Peyer's patch (tissue), 4 donors: ENCODE measurements at regions not wholly inside any gene's neighbourhood (a gene's known extent, or its start where the extent isn't known, plus 50 kb on each side); places are given as distances from the start of the nearest gene placed in this dataset.

Source experiments
- DNase-seq, 3 donors: peaks; one replicate each; pipeline ENCODE4 v3.0.0-alpha.2; 2017 to 2019
- H3K27ac ChIP-seq, 4 donors: fragments of 200-600 bp; sonication (generic); one replicate each; pipeline ENCODE4 v1.5.1; 2016 to 2019
- H3K27me3 ChIP-seq, 2 donors: fragments of 200-600 bp; sonication (generic); one replicate each; pipeline ENCODE4 v1.5.1; 2019
- H3K36me3 ChIP-seq, 3 donors: fragments of 200-600 bp; sonication (generic); one replicate each; pipeline ENCODE4 v1.5.1; 2016 to 2019
- H3K4me1 ChIP-seq, 4 donors: fragments of 200-600 bp; sonication (generic); one replicate each; pipeline ENCODE4 v1.5.1; 2016 to 2019
- H3K4me3 ChIP-seq, 4 donors: fragments of 200-600 bp; sonication (generic); 1 replicate in 3 of 4; 2 replicates in 1 of 4; pipeline ENCODE4 v1.5.1; 2016 to 2019; ENCODE audit warnings: mild to moderate bottlenecking in 1 of 4
- H3K9me3 ChIP-seq, 4 donors: fragments of 200-600 bp; sonication (generic); one replicate each; pipeline ENCODE4 v1.5.1; 2016 to 2019; ENCODE audit warnings: mild to moderate bottlenecking in 1 of 4
- POLR2A ChIP-seq, 2 donors: fragments of 450-650 bp; IDR thresholded peaks; one replicate each; pipeline ENCODE4 v1.5.1; 2017; ENCODE audit warnings: antibody characterized with exemption in 2 of 2, mild to moderate bottlenecking in 2 of 2, moderate library complexity in 2 of 2
- TF ChIP-seq, protein P1 (sequence below), 6 experiments: fragments of 450-650 bp in 4 of 6; fragments of 200-600 bp in 2 of 6; sonication (generic) in 1 of 6; IDR thresholded peaks; one replicate each; pipeline ENCODE4 v1.5.1; 2017 to 2019; ENCODE audit warnings: antibody characterized with exemption in 6 of 6, mild to moderate bottlenecking in 3 of 6, moderate library complexity in 1 of 6

DNA sequence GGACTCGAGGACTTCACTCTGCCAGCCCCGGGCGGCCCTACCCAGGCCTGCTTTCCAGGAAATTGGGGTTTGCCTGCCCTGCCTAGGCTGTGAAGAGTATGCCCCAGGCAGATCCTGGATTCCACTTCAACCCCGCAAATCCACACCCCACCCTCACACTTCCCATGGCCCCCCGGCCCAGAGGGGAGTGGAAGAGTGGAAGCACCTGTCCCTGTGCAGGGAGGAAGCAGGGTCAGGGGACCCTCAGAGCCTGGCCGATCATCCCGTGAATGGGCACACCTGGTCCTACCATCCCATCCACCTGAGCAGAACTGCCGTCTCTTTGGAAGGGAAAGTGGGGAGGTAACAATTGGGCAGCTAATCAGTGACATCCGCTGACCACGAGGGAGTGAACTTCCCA is 245.2 kb downstream of the EIPR1 start:
- H3K27ac ChIP-seq = no peak overlapping the region
- no peak for DNase-seq
- H3K36me3 ChIP-seq = no peaks in the 10 kb centered on the region
- H3K4me3 ChIP-seq = no peak overlapping the region
- H3K9me3 ChIP-seq = no peaks in the 10 kb centered on the region
- no peaks in the 10 kb centered on the region for H3K27me3 ChIP-seq
- no peaks in the 10 kb centered on the region for H3K4me1 ChIP-seq
- TF ChIP-seq, protein P1, sequence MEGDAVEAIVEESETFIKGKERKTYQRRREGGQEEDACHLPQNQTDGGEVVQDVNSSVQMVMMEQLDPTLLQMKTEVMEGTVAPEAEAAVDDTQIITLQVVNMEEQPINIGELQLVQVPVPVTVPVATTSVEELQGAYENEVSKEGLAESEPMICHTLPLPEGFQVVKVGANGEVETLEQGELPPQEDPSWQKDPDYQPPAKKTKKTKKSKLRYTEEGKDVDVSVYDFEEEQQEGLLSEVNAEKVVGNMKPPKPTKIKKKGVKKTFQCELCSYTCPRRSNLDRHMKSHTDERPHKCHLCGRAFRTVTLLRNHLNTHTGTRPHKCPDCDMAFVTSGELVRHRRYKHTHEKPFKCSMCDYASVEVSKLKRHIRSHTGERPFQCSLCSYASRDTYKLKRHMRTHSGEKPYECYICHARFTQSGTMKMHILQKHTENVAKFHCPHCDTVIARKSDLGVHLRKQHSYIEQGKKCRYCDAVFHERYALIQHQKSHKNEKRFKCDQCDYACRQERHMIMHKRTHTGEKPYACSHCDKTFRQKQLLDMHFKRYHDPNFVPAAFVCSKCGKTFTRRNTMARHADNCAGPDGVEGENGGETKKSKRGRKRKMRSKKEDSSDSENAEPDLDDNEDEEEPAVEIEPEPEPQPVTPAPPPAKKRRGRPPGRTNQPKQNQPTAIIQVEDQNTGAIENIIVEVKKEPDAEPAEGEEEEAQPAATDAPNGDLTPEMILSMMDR (IDR thresholded peaks at IDR 0.05) = no peak
- no peak for TF ChIP-seq POLR2A (IDR thresholded peaks at IDR 0.05)

DNA sequence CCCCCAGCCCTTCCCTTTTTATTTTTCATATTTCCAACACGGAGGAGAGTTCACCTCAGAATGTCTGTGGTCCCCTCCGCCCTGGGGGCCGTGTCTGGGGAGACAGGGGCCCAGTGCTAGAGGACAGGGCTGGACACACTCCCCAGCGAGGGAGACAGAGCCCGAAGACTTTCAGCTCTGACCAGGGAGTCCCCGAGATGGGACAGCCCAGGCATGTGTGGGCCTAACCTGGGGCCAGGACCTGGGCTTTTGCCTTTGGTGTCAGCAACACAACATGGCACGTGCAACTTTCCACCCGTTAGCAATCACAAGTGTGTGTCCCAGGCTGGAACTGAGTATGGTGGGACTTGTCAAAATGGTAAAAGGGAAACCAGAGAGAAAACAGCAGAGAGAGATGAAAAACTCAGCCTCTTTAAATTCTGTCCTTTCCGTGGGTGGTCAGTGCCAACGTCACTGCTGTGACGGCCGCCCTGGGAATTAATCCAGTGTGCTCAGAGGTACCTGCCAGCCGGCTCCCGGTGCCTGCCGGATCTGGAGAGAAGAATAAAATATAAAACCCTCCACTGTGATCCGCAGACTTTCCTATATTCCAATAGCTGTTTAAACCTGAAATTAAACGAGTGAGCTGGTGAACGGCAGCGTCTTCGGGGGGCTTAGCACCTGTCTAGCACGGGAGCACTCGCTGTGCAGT is 245.8 kb downstream of the EIPR1 start:
- Histone ChIP-seq H3K4me3 (no peak overlapping the region), H3K27ac (no peak overlapping the region), H3K4me1 (no peaks in the 10 kb centered on the region), H3K9me3 (no peaks in the 10 kb centered on the region), H3K36me3 (no peaks in the 10 kb centered on the region), H3K27me3 (no peaks in the 10 kb centered on the region)
- TF ChIP-seq, protein P1 (IDR thresholded peaks at IDR 0.05) = no peak
- TF ChIP-seq POLR2A (IDR thresholded peaks at IDR 0.05) = no peak
- DNase-seq = no peak

- H3K27me3 ChIP-seq = no peaks in the 10 kb centered on the region
- no peaks in the 10 kb centered on the region for H3K4me1 ChIP-seq
- no peak overlapping the region for H3K27ac ChIP-seq
- H3K4me3 ChIP-seq = no peak overlapping the region
- no peaks in the 10 kb centered on the region for H3K9me3 ChIP-seq
- TF ChIP-seq POLR2A (IDR thresholded peaks at IDR 0.05) = no peak
- TF ChIP-seq, protein P1 (IDR thresholded peaks at IDR 0.05) = no peak
- no peak for DNase-seq
- H3K36me3 ChIP-seq = no peaks in the 10 kb centered on the region
These were observed 246.6 kb downstream of the EIPR1 start for GRCh38 chr2:3130889-3131635.

DNA sequence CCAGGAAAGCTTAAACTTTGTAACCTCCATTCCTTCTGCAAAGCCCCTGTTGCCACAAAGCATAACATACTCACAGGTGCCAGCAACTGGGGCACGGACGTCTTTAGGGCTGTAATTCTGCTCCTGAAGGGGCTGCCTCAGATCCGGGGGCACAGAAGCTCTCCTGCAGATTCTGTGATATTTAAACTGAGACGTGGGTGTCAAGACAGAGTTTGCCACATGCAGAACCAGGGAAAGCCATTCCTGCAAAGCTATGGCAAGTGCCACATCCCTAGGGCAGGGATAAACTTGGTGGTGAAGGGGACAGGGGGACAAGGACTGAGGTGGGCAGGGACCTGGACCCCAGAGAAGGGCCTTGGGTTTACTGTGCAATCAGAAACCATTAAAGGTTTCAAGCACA is 247.2 kb downstream of the EIPR1 start:
- Histone ChIP-seq H3K9me3 (no peaks in the 10 kb centered on the region), H3K4me3 (no peak overlapping the region), H3K4me1 (no peaks in the 10 kb centered on the region), H3K27ac (no peak overlapping the region), H3K36me3 (no peaks in the 10 kb centered on the region), H3K27me3 (no peaks in the 10 kb centered on the region)
- no peak for DNase-seq
- no peak for TF ChIP-seq POLR2A (IDR thresholded peaks at IDR 0.05)
- TF ChIP-seq, protein P1 (IDR thresholded peaks at IDR 0.05) = no peak

GRCh38 chr2:3129867-3130266 is 247.8 kb downstream of the EIPR1 start:
- H3K4me3 ChIP-seq = no peak overlapping the region
- TF ChIP-seq, protein P1 (IDR thresholded peaks at IDR 0.05) = no peak
- no peak for TF ChIP-seq POLR2A (IDR thresholded peaks at IDR 0.05)
- DNase-seq = no peak

More at GRCh38 chr2:3129867-3130266, 247.8 kb downstream of the EIPR1 start:
- Histone ChIP-seq H3K36me3 (no peaks in the 10 kb centered on the region), H3K27me3 (no peaks in the 10 kb centered on the region), H3K27ac (no peak overlapping the region), H3K4me1 (no peaks in the 10 kb centered on the region), H3K9me3 (no peaks in the 10 kb centered on the region)
